HG02970 (cell line): ENCODE measurements at regions not wholly inside any gene's neighbourhood (a gene's known extent, or its start where the extent isn't known, plus 50 kb on each side); places are given as distances from the start of the nearest gene placed in this dataset.

Experiments
- ATAC-seq: cut with Tn5 transposase; IDR thresholded peaks from one replicate; pipeline ENCODE4 v1.9.1; 2021; ENCODE audit warnings: mild to moderate bottlenecking, moderate library complexity, moderate number of reproducible peaks; ENCODE audit not compliant: unreplicated experiment, low FRiP score

- ATAC-seq = no peak
These were observed 55.4 kb upstream of the KLF13 start for GRCh38 chr15:31271224-31271635.

- no peak for ATAC-seq
These were observed 54.7 kb upstream of the KLF13 start for GRCh38 chr15:31271711-31272557.

- no peak for ATAC-seq
These were observed 53.9 kb upstream of the KLF13 start for GRCh38 chr15:31272558-31273257.

GRCh38 chr15:31273258-31273941, 53.2 kb upstream of the KLF13 start:
- no peak for ATAC-seq

GRCh38 chr15:31274496-31275330, 51.9 kb upstream of the KLF13 start:
- ATAC-seq = no peak

GRCh38 chr15:31275331-31276262, 51.0 kb upstream of the KLF13 start:
- ATAC-seq = no peak

- ATAC-seq = no peak
These were observed 49.9 kb upstream of the KLF13 start for GRCh38 chr15:31276596-31277298.
